Skeletal muscle satellite cell (primary cell): ENCODE measurements at regions not wholly inside any gene's neighbourhood (a gene's known extent, or its start where the extent isn't known, plus 50 kb on each side); places are given as distances from the start of the nearest gene placed in this dataset.

ENCODE experiments used
- H3K27me3 ChIP-seq: 2 replicates; pipeline ENCODE4 v1.7.0; 2013; ENCODE audit warnings: low read length; ENCODE audit not compliant: control insufficient read depth, insufficient read depth
- H3K36me3 ChIP-seq: 2 replicates; pipeline ENCODE4 v1.7.0; 2013; ENCODE audit warnings: mild to moderate bottlenecking, control low read depth, low read length; ENCODE audit not compliant: insufficient read depth
- H3K4me1 ChIP-seq: 2 replicates; pipeline ENCODE4 v1.7.0; 2013; ENCODE audit warnings: low read length; ENCODE audit not compliant: control insufficient read depth, insufficient read depth
- H3K4me2 ChIP-seq: 2 replicates; pipeline ENCODE4 v1.7.0; 2013; ENCODE audit warnings: mild to moderate bottlenecking, low read length
- H3K4me3 ChIP-seq: 2 replicates; pipeline ENCODE4 v1.7.0; 2013; ENCODE audit warnings: low read length
- H3K9ac ChIP-seq: 2 replicates; pipeline ENCODE4 v1.7.0; 2013; ENCODE audit warnings: mild to moderate bottlenecking, low read depth, low read length, moderate library complexity
- H3K9me3 ChIP-seq: replicated peaks from 2 replicates; pipeline ENCODE4 v1.7.0; 2013; ENCODE audit warnings: mild to moderate bottlenecking, control low read depth, low read length

GRCh38 chr1:70627910-70628309 is 216.8 kb downstream of the CTH start:
- H3K4me3 ChIP-seq: no peak overlapping the region
- H3K4me1 ChIP-seq: no peaks in the 10 kb centered on the region
- no peaks in the 10 kb centered on the region for H3K9me3 ChIP-seq
- no peak overlapping the region for H3K4me2 ChIP-seq
- no peaks in the 10 kb centered on the region for H3K36me3 ChIP-seq
- H3K9ac ChIP-seq: no peak overlapping the region
- no peaks in the 10 kb centered on the region for H3K27me3 ChIP-seq

GRCh38 chr1:70628973-70629372 is 217.9 kb downstream of the CTH start:
- H3K9me3 ChIP-seq: no peaks in the 10 kb centered on the region
- no peaks in the 10 kb centered on the region for H3K4me1 ChIP-seq
- H3K4me3 ChIP-seq: no peak overlapping the region
- no peak overlapping the region for H3K9ac ChIP-seq
- H3K4me2 ChIP-seq: no peak overlapping the region
- no peaks in the 10 kb centered on the region for H3K36me3 ChIP-seq
- no peaks in the 10 kb centered on the region for H3K27me3 ChIP-seq

- Histone ChIP-seq H3K27me3 (no peaks in the 10 kb centered on the region), H3K4me1 (no peaks in the 10 kb centered on the region), H3K36me3 (no peaks in the 10 kb centered on the region), H3K9ac (no peak overlapping the region), H3K9me3 (no peaks in the 10 kb centered on the region), H3K4me3 (no peak overlapping the region), H3K4me2 (no peak overlapping the region)
Measured at GRCh38 chr1:70633004-70633403, 221.9 kb downstream of the CTH start.

- Histone ChIP-seq H3K27me3 (no peaks in the 10 kb centered on the region), H3K9me3 (no peaks in the 10 kb centered on the region), H3K4me2 (no peak overlapping the region), H3K4me1 (no peaks in the 10 kb centered on the region), H3K9ac (no peak overlapping the region), H3K36me3 (no peaks in the 10 kb centered on the region), H3K4me3 (no peak overlapping the region)
Measured at GRCh38 chr1:70635868-70636267, 224.8 kb downstream of the CTH start.

GRCh38 chr1:70641868-70642267 is 230.8 kb downstream of the CTH start:
- H3K4me3 ChIP-seq: no peak overlapping the region
- no peak overlapping the region for H3K9ac ChIP-seq
- no peaks in the 10 kb centered on the region for H3K27me3 ChIP-seq
- no peak overlapping the region for H3K4me2 ChIP-seq
- no peaks in the 10 kb centered on the region for H3K4me1 ChIP-seq
- no peaks in the 10 kb centered on the region for H3K9me3 ChIP-seq
- H3K36me3 ChIP-seq: no peaks in the 10 kb centered on the region

- Histone ChIP-seq H3K9me3 (no peaks in the 10 kb centered on the region), H3K4me2 (no peak overlapping the region), H3K27me3 (no peaks in the 10 kb centered on the region), H3K4me3 (no peak overlapping the region), H3K9ac (no peak overlapping the region), H3K36me3 (no peaks in the 10 kb centered on the region), H3K4me1 (no peaks in the 10 kb centered on the region)
Measured at GRCh38 chr1:70656361-70656760, 245.3 kb downstream of the CTH start.

- no peak overlapping the region for H3K4me3 ChIP-seq
- no peaks in the 10 kb centered on the region for H3K27me3 ChIP-seq
- no peak overlapping the region for H3K4me2 ChIP-seq
- H3K9me3 ChIP-seq: no peaks in the 10 kb centered on the region
- no peak overlapping the region for H3K9ac ChIP-seq
- no peaks in the 10 kb centered on the region for H3K36me3 ChIP-seq
- H3K4me1 ChIP-seq: no peaks in the 10 kb centered on the region
Measured at GRCh38 chr1:70659891-70660290, 248.8 kb downstream of the CTH start.

- H3K36me3 ChIP-seq: no peaks in the 10 kb centered on the region
- H3K27me3 ChIP-seq: peaks cover 3% of the 10 kb centered on the region
- no peaks in the 10 kb centered on the region for H3K4me1 ChIP-seq
- H3K4me2 ChIP-seq: no peak overlapping the region
- no peaks in the 10 kb centered on the region for H3K9me3 ChIP-seq
- H3K4me3 ChIP-seq: no peak overlapping the region
- no peak overlapping the region for H3K9ac ChIP-seq
Measured at GRCh38 chr1:70666381-70667140, 255.5 kb downstream of the CTH start.

- Histone ChIP-seq H3K4me3 (no peak overlapping the region), H3K9me3 (no peaks in the 10 kb centered on the region), H3K36me3 (no peaks in the 10 kb centered on the region), H3K27me3 (peaks cover 3% of the 10 kb centered on the region), H3K4me2 (no peak overlapping the region), H3K9ac (no peak overlapping the region), H3K4me1 (no peaks in the 10 kb centered on the region)
Measured at GRCh38 chr1:70667494-70668170, 256.6 kb downstream of the CTH start.

- no peaks in the 10 kb centered on the region for H3K4me1 ChIP-seq
- H3K27me3 ChIP-seq: peaks cover 6% of the 10 kb centered on the region
- no peak overlapping the region for H3K4me3 ChIP-seq
- H3K4me2 ChIP-seq: no peak overlapping the region
- H3K36me3 ChIP-seq: no peaks in the 10 kb centered on the region
- no peaks in the 10 kb centered on the region for H3K9me3 ChIP-seq
- no peak overlapping the region for H3K9ac ChIP-seq
Measured at GRCh38 chr1:70671006-70671405, 259.9 kb downstream of the CTH start.

- H3K36me3 ChIP-seq: no peaks in the 10 kb centered on the region
- H3K9ac ChIP-seq: no peak overlapping the region
- no peaks in the 10 kb centered on the region for H3K9me3 ChIP-seq
- no peaks in the 10 kb centered on the region for H3K4me1 ChIP-seq
- no peak overlapping the region for H3K4me3 ChIP-seq
- H3K27me3 ChIP-seq: peaks cover 6% of the 10 kb centered on the region
- H3K4me2 ChIP-seq: no peak overlapping the region
Measured at GRCh38 chr1:70672442-70672888, 261.4 kb downstream of the CTH start.
